ENCODE measurements at regions not wholly inside any gene's neighbourhood (a gene's known extent, or its start where the extent isn't known, plus 50 kb on each side); places are given as distances from the start of the nearest gene placed in this dataset.

DNA sequence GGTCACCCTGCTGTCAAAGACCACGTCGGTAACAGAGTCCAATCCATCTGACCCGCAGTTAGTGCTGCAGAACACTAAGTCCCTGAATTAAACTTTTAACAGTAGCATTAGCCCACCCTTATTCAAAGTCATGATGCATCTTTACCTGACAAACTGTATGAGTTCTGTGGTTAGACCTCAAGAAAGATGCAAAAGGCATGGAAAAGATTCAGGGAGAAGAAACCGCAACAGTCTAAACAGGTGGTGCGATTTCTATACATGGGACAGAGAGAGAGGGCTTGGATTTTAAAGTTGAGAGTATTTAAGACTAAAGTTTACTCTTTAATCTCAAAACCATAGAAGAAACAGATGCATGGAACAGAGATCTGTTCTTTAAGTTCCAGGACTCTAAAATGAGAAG is 103.3 kb upstream of the NFE2L3 start:
- no peak for DNase-seq (ENCODE audit: low read depth)

DNA sequence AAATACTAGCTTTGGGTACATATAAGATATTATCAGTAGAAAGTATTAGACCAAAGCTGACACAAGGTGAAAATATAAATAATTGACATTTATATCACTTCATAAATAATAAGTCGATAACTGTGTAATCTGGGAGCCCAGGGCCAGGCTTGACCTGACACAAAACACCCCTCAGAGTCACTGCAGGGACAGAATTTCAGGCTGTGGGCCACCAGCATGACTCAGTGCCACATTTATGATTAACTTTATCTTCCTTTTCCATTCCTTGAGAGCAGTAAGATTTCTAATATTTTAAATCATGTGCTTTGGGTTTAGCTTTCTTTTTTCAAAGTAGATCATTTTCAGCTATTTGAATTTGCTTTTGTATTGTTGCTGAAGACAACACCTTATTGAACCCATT is 102.9 kb upstream of the NFE2L3 start:
- DNase-seq (ENCODE audit: low read depth) = no peak

DNA sequence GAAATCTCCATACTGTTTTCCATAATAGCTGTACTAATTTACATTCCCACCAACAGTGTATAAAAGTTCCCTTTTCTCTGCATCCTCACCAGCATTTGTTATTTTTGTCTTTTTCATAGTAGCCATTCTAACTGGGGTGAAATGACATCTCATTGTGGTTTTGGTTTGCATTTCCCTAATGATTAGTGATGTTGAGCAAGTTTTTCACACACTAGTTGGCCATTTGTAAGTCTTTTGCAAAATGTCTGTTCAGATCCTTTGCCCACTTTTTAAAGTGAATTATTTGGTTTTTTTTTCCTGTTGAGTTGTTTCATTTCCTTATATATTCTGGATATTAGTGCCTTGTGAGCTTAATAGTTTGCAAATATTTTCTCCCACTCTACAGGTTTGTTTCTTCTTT is 101.0 kb upstream of the NFE2L3 start:
- DNase-seq (ENCODE audit: low read depth) = no peak

DNA sequence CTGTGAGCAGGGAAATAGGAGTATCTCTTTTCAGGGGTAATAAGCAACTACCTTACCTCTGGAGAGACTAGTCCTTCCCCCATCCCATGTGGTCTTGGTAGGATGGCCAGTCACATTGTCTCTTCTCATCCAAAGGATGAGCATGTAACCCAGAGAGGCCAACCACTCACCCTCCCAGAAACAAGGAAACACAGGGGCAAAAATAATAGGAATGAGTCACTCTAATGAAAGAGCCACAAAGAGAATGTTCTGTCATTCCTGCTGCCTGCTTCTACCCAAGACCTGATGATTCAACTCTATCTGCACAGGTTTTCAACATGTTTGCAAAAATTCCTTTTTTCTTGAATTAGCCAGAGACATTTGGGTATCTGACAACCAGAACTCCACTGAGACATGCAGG is 99.3 kb upstream of the NFE2L3 start:
- DNase-seq (ENCODE audit: low read depth) = peak; percentile 5

DNA sequence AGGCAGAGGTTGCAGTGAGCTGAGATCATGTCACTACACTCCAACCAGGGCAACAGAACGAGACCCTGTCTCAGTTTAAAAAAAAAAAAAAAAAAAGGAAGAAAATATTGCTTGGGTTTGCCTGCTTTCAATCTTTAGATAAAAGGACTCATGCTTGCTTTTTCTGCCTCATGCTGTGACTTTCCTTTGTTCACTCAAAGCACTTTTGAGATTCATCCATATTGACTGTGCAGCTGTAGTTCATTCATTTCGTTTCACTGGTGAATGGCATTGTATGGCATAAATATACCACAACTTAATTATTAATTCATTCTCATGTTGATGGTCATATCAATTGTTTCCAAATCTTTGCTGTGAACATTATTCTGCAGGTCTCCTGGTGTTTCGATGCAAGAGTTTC is 97.6 kb upstream of the NFE2L3 start:
- DNase-seq (ENCODE audit: low read depth) = no peak

DNA sequence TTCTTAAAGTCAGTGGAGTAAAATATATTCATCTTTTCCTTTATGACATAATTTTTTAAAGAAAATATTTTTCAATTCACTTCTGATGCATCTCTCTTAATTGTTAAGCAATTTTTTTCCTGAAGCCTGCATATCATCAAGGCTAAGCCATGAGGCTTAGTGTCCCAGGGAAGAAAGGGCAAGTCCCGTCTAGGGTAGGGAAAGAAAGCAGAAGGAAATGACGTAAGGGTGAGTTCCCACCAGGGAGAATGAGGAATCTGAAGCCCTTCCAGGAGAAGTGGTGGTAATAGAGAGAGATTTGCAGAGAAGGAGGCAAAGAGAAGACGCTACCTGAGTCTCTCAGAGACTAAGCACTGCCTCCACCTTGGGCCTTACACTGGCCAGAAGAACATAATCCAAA is 96.8 kb upstream of the NFE2L3 start:
- no peak for DNase-seq (ENCODE audit: low read depth)

DNA sequence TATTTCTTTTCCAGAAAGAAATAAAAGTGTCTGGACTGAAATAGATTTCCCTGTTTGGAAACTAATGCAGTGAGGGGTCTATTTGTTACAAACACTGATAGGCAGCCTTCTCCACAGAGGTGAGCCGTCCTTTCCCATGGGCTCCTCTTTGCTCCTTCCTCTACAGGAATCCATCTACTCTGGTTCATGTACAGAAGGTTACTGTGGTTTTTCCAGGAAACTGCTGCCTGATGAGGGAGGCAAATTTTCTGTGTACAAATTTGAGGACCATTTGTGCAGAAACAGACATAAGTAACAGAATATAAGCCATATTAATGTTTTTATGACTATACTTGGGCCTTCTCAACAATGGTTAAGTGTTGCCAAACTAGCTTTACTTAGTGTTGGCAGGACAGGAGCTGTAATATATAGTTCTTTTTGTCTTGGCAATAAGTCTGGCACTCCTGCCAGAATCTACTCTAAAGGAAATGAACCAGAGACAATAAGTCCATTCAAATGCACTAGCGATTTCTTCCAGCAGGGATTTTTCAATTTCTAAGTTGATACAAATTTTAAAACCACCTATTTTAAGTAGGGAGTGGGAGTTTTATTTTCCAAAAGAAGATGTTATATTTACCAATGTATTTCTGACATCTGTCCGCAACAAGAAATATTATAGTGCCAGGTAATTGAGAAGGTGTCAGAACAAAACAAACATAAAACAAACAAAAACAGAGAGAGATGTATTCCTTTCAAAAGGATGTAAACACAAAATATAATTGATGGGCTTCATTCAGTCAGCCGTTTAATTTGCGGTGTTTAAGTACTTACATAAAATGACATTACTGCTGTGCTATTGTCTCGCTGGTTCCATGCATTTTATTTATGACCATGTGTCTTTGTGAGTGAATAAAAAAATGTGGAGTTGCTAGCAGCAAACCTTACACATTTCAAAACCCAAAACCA is 91.0 kb upstream of the NFE2L3 start:
- DNase-seq (ENCODE audit: low read depth) = no peak

DNA sequence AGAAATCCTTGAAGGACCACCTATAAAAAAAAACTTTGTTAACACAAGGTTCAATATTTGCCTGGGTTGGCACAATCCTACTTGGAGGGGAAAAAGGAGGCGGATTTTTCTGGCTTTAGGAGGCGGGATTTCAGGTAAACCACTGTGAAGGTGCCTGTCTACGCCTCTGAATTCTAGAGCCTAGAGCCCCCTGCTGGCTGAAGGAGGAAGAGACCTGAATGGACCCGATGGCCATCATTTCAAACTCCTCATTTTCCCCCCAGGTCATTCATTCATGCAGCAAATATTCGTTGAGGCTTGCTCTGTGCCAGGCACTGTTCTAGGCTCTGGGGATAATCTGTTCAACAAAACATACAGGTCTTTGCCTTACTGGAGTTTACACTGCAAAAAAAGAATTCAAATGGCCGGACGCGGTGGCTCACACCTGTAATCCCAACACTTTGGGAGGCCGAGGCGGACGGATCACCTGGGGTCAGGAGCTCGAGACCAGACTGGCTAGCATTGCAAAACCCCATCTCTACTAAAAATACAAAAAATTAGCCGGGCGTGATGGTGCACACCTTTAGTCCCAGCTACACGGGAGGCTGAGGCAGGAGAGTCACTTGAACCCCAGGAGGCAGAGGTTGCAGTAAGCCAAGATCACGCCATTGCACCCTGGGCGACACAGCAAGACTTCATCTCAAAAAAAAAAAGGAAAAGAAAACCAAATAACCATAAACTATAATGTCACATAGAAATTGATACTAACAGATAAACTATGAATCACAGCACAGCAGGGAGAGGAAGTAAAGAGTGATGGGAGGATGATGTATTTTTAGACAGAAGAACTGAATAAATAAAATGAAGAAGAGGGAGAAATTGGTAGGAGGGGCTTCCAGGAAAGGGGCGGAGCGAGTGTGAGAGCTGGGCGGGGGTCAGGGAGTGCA is 90.1 kb upstream of the NFE2L3 start:
- peak; percentile 23 for DNase-seq (ENCODE audit: low read depth)

DNA sequence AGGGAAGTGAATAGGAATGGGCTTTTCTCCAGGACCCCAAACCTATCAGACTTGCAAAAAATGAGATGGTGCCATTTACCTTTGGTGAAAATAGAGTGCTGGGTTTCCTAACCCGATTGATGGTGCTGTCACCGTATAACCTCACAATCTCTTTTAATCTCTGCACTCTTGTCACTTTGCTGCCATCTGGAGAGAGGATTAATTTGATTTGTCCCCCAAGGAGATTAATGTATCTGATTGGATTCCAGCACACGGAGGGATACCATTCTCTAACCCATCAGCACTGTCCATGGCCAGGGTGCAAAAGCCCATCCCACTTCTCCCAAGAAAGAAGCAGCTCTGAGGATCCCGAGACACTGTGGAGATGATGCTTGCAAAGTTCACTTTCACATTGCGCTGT is 86.3 kb upstream of the NFE2L3 start:
- DNase-seq (ENCODE audit: low read depth) = no peak

DNA sequence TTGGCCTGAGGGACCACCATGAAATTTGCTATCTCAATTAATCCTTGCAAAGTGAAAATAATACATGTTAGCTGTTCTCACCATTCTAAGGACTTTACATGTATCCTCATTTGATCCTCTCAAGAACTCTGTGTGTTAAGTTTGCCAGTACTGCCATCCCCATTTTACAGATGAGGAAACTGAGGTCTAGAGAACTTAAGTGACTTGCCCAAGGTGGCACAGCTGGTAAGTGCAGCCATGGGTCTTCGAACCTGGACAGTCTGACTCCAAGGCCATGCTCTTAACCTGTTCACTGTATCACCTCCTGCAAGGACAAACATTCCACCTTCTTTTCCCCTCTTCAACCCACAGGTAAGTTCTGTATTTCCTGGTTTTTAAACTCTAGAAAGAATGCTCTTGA is 85.3 kb upstream of the NFE2L3 start:
- no peak for DNase-seq (ENCODE audit: low read depth)

DNA sequence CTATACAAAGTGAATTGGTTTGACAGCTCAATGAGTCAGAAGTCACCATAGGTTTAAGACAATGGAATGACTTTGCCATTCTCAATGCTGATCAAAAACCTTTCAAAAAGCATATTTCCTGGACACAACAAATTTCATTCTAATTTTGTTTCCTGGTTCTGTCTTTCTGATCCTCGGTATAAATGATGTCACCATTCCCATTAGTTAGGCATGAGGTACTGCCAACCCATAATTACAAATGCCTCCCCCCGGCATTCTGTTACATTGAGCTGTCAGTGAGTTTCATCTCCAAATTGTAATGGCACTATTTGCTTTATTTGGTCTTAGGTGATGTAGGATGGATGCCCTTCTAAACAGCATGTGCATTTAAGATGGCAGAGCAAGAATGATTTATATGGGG is 81.7 kb upstream of the NFE2L3 start:
- no peak for DNase-seq (ENCODE audit: low read depth)

DNA sequence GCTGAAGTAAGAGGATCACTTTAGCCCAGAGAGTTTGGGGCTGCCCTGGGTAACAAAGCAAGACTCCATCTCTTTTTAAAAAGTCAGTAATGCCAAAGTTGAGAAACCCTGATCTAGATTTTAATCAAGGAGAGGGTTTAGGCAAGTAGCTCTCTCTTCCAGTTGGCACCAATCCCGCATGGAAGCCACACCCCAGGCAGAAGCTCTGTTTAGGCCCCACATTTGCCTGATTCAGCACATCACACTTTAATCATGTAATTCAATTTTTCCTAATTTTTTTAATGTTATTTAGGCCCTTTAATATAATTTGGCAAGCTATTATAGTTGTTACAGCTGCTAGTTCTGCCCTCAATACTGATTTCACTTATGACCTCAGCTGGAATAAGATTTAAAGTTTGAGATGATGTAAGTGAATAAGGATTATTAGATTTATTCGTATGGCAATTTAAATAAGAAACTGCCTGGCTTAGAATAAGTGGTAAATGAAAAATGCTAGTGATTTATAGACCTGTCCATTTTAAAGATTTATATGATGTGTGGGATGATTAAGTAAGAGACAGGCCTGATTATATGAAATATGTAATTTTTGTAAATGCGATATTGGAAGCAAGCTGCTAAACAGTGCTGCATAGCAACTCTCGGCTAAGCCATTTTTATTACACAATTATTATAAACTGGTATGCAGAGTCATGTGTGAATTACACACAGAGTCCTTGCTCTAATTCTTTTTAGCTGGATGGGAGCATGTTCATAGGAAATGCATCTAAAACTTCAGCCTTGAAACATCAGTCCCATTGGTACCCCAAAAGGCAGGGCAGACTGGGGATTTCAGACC is 80.2 kb upstream of the NFE2L3 start:
- DNase-seq (ENCODE audit: low read depth) = peak; percentile 8

DNA sequence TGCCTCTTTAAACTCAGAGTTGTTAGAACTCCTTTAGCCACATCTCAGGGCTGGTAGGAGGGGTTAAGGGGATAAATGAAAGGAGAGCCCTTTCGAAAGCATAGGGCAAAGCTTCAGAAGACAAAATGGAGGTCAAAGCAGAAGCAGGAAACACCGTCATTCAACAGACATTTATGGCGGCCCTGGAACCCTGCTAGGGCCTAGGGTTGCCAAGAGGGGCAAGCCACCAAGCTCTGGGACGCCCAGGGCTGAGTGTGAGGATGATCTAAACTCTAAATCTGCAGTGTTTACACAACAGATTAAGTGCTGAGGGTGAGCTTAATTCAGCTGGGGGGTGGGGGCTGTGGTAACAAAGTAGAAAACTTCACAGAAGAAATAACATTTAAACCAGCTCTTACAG is 79.0 kb upstream of the NFE2L3 start:
- DNase-seq (ENCODE audit: low read depth) = peak; percentile 3

DNA sequence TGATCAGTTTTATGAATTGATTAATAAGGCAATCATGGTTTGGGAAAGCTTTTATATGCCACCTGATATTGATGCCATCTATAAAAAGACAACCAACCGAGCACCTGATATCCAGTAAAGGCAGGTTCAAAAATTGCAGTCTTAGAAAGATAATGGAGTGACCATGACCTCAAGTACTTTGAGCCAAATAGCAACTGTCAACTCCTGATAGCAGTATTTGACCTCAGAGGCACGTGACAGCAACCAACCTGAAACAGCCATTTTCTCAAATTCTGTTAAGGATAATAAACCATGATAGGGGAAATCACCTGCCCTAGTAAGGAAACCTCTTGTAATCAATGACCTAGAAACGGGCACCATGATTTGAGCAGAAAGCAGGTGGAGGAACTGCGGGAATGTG is 77.1 kb upstream of the NFE2L3 start:
- DNase-seq (ENCODE audit: low read depth) = no peak

DNA sequence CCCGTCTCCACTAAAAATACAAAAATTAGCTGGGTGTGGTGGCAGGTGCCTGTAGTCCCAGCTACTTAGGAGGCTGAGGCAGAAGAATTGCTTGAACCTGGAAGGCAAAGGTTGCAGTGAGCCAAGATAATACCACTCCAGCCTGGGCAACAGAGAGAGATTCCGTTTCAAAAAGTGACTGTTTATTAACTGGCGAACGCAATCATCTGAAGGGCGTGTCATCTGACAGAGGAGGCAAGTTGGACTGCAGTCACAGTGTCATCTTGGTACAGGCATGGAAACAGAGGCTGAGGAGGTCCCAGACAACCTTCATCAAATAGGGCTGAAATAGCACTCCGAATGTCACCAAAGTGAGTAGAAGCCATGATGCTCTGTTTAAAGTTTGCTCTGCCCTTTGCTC is 75.3 kb upstream of the NFE2L3 start:
- no peak for DNase-seq (ENCODE audit: low read depth)

DNA sequence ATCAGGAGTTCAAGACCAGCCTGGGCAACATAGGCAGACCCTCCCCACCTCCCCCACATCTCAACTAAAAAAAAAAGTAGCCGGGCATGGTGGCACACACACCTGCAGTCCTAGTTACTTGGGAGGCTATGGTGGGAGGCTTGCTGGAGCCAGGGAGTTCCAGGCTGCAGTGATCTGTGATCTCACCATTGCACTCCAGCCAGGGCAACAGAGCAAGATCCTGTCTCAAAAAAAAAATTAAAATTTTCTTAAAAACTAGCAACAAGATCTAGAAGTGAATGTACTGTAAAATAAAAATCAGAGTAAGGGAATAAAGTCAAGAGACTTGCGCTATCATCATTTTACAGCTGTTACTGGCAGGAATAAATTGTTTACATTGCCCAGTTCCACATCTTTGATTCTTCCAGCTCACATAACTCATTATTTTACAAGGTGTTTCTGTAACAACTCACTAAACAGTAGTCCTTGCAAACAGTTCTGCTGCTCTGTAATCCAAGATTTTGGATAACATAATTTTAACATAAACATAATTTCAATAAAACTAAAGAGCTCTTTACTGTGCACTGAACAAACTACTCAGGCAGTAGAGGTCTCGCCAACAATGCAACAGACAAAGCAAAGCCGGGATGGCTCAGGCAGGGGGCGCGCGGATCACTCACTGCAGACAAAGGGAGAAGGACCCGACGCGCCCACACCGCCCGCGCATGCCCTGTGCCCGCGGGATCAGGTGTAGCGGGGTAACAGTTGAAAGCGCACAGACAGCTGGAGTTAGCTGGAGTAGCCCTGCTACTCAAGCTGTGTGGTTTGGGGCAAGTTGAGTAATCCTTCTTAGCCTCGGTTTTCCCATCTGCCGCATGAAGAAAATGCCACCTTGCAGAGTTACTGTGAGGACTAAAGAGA is 73.3 kb upstream of the NFE2L3 start:
- DNase-seq (ENCODE audit: low read depth) = peak; percentile 12

DNA sequence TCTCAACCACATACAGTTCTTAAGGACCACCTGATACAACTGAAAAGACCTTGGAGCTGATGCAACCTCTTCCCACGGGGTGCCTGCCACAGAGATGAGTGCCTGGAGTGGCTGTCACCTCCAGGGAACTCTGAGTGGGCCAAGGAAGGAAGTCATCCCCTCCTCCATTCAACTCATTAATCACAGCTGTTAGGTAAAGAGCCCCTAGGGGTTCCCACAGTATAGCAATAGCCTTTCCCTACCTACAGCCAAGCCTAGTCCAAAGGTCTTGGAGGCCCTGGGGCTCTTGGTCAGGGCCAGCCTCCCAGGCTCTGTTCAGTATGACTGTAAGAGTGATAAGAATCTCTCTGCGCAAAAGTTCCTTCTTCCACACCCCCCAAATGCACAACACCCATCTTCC is 70.4 kb upstream of the NFE2L3 start:
- DNase-seq (ENCODE audit: low read depth) = no peak

DNA sequence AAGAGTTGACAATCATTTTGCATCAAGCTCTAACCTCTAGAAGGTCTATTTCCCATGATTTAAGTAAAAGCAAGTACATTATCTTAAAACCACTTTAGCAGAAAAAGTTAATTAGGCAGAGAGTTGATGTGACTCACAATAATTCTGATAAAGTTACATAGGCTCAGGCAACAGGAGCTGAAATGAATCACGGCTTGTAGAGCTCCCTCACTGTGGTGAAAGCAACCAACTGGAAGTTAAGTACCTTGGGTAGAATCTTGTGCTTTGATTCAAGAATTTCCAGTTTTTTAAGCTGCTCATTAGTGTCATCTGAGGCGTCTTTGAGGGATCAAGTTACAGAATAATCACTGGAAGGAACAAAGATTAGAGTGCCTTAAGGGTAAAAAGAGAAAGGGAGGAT is 68.9 kb upstream of the NFE2L3 start:
- DNase-seq (ENCODE audit: low read depth) = peak; percentile 39

DNA sequence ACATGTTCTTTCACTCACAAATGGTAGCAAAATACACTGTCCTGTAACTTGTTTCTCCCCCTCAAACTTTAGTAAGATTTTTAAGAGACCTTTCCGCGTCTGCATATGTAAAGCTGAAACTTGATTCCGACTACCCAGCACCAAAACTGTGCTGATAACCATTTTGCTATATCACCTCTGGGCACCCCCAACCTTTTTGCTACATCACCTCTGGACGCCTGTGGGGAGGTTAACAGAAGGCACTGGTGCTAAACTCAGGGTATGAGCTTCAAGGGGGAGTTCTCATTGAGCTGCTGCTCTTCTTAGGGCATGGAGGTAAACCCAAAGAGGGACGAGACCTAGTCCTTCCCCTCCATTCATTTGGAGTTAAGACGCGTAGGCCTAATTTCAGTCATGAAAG is 67.6 kb upstream of the NFE2L3 start:
- no peak for DNase-seq (ENCODE audit: low read depth)

DNA sequence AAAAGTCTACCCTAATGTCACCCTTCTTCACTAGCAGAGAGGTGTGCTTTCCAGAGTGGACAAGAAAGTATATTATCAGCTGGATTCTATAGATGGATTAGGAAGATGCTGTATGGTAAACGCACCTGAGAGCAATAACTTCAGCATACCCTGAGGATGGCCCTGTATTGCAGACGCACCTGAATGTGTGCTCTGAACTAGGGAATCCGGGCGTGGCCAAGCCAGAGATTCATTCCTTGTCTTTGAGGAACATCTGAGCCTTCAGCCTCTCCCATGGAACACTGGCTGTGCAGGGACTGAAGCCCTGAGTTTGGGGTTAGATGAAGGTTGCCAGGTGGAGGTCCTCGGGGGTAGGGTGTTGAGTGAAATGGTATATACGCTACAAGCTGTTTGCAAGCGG is 66.2 kb upstream of the NFE2L3 start:
- DNase-seq (ENCODE audit: low read depth) = no peak
